ENCODE measurements at regions not wholly inside any gene's neighbourhood (a gene's known extent, or its start where the extent isn't known, plus 50 kb on each side); places are given as distances from the start of the nearest gene placed in this dataset.

DNA sequence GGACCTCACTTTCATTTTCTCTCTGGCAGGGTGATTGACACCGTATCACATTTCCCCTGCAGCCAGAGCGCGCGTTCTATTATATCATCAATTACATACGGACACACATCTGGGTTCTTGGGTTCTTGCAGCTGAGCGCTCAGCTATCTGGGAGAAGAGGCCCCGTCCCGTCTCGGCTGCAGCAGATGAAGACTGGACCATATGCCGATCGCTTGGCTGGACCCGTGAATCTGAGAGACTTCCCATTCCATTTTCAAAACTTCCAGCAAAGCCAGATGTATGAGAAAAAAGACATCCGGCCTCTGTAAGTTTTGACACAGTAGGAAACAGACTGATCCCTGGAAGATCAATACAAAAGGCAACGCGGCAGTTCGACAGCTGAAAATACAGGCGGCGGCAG lies 99.8 kb downstream of the JCAD start:
- DNase-seq (ENCODE audit: low read depth in 2 of 2) = no peak
- Histone ChIP-seq H3K4me1 (ENCODE audit: control insufficient read depth, extremely low read depth, insufficient read depth, low read length) (peaks cover 4% of the 10 kb centered on the region), H2AFZ (ENCODE audit: low read length) (no peak overlapping the region), H3K36me3 (ENCODE audit: control insufficient read depth, insufficient read depth, low read length) (no peaks in the 10 kb centered on the region), H3K9ac (ENCODE audit: insufficient read depth, low read length) (no peak overlapping the region), H3K9me3 (ENCODE audit: control insufficient read depth, insufficient read depth, low read depth, low read length) (no peaks in the 10 kb centered on the region), H3K4me3 (replicated peaks in 1 of 4; ENCODE audit: control extremely low read depth in 1 of 4, insufficient read depth in 1 of 4, low read depth in 3 of 4, low read length in 4 of 4) (no peak overlapping the region), H3K27me3 (ENCODE audit: control insufficient read depth, insufficient read depth, low read length) (no peaks in the 10 kb centered on the region), H3K27ac (ENCODE audit: insufficient read depth, low read length) (no peak overlapping the region), H4K20me1 (ENCODE audit: control insufficient read depth, extremely low read depth, insufficient read depth, low read length) (no peaks in the 10 kb centered on the region), H3K79me2 (ENCODE audit: control insufficient read depth, insufficient read depth, low read length) (no peaks in the 10 kb centered on the region), H3K4me2 (ENCODE audit: extremely low read depth, insufficient read depth, low read length) (peak overlapping the region; percentile 33)
- TF ChIP-seq EZH2 (IDR thresholded peaks at IDR 0.05; ENCODE audit: low read length, missing control alignments) = no peak
- TF ChIP-seq, protein P1, sequence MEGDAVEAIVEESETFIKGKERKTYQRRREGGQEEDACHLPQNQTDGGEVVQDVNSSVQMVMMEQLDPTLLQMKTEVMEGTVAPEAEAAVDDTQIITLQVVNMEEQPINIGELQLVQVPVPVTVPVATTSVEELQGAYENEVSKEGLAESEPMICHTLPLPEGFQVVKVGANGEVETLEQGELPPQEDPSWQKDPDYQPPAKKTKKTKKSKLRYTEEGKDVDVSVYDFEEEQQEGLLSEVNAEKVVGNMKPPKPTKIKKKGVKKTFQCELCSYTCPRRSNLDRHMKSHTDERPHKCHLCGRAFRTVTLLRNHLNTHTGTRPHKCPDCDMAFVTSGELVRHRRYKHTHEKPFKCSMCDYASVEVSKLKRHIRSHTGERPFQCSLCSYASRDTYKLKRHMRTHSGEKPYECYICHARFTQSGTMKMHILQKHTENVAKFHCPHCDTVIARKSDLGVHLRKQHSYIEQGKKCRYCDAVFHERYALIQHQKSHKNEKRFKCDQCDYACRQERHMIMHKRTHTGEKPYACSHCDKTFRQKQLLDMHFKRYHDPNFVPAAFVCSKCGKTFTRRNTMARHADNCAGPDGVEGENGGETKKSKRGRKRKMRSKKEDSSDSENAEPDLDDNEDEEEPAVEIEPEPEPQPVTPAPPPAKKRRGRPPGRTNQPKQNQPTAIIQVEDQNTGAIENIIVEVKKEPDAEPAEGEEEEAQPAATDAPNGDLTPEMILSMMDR (conservative IDR thresholded peaks at IDR 0.05 in 1 of 2, IDR thresholded peaks at IDR 0.05 in 1 of 2; ENCODE audit: low read depth in 1 of 2, low read length in 2 of 2) = no peak

DNA sequence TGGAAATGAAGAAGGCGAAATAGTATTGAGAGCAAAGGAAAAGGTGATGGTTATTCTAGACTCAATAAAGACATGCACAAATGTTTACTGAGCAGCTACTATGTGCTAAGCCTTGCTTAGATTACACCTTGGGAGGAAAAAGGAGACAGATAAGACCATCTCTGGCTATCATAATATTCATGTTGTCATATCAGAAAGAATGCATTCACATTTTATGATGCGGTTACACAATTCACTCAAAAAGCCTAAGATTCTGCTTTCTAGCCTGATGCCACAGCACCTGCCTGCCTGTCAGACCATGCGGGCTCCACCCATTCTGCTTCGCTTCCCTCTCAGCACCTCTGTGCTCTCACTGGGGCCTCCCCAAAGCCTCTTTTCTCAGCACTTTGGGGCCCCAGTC lies 100.9 kb downstream of the JCAD start:
- no peaks in the 10 kb centered on the region for H3K27me3 ChIP-seq (ENCODE audit: control insufficient read depth, insufficient read depth, low read length)
- H3K9me3 ChIP-seq (ENCODE audit: control insufficient read depth, insufficient read depth, low read depth, low read length) = no peaks in the 10 kb centered on the region
- H3K4me2 ChIP-seq (ENCODE audit: extremely low read depth, insufficient read depth, low read length) = no peak overlapping the region
- H3K79me2 ChIP-seq (ENCODE audit: control insufficient read depth, insufficient read depth, low read length) = no peaks in the 10 kb centered on the region
- no peaks in the 10 kb centered on the region for H4K20me1 ChIP-seq (ENCODE audit: control insufficient read depth, extremely low read depth, insufficient read depth, low read length)
- no peak overlapping the region for H3K4me3 ChIP-seq (replicated peaks in 1 of 4; ENCODE audit: control extremely low read depth in 1 of 4, insufficient read depth in 1 of 4, low read depth in 3 of 4, low read length in 4 of 4)
- no peak overlapping the region for H2AFZ ChIP-seq (ENCODE audit: low read length)
- H3K36me3 ChIP-seq (ENCODE audit: control insufficient read depth, insufficient read depth, low read length) = no peaks in the 10 kb centered on the region
- TF ChIP-seq, protein P1 (conservative IDR thresholded peaks at IDR 0.05 in 1 of 2, IDR thresholded peaks at IDR 0.05 in 1 of 2; ENCODE audit: low read depth in 1 of 2, low read length in 2 of 2) = no peak
- TF ChIP-seq EZH2 (IDR thresholded peaks at IDR 0.05; ENCODE audit: low read length, missing control alignments) = no peak
- H3K4me1 ChIP-seq (ENCODE audit: control insufficient read depth, extremely low read depth, insufficient read depth, low read length) = peaks cover 4% of the 10 kb centered on the region
- H3K27ac ChIP-seq (ENCODE audit: insufficient read depth, low read length) = no peak overlapping the region
- no peak for DNase-seq (ENCODE audit: low read depth in 2 of 2)
- no peak overlapping the region for H3K9ac ChIP-seq (ENCODE audit: insufficient read depth, low read length)

DNA sequence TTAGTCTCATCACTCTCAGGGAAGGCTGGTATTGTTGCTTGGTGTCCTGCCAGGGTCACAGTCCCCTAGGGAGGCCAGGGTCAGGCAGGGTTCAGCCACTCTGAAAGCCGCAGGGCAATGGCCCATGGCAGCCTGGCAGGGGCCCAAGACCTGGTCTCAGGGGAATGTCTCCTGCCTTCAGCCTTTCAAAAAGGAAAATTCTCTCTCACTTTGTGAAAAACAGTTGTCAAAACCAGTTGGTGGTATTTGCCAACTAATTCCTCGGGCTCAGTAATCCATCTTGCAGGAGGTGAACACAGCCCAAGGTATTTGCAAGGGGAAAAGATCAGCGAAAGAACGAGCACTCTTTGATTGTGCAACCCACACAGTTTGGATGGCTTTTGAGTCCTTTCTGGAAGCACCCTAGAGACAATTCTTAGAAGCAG lies 101.5 kb downstream of the JCAD start:
- Histone ChIP-seq H3K9me3 (ENCODE audit: control insufficient read depth, insufficient read depth, low read depth, low read length) (no peaks in the 10 kb centered on the region), H2AFZ (ENCODE audit: low read length) (no peak overlapping the region), H3K4me1 (ENCODE audit: control insufficient read depth, extremely low read depth, insufficient read depth, low read length) (peaks cover 4% of the 10 kb centered on the region), H4K20me1 (ENCODE audit: control insufficient read depth, extremely low read depth, insufficient read depth, low read length) (no peaks in the 10 kb centered on the region), H3K9ac (ENCODE audit: insufficient read depth, low read length) (no peak overlapping the region), H3K79me2 (ENCODE audit: control insufficient read depth, insufficient read depth, low read length) (no peaks in the 10 kb centered on the region), H3K27me3 (ENCODE audit: control insufficient read depth, insufficient read depth, low read length) (no peaks in the 10 kb centered on the region), H3K36me3 (ENCODE audit: control insufficient read depth, insufficient read depth, low read length) (no peaks in the 10 kb centered on the region), H3K4me3 (replicated peaks in 1 of 4; ENCODE audit: control extremely low read depth in 1 of 4, insufficient read depth in 1 of 4, low read depth in 3 of 4, low read length in 4 of 4) (no peak overlapping the region), H3K27ac (ENCODE audit: insufficient read depth, low read length) (no peak overlapping the region), H3K4me2 (ENCODE audit: extremely low read depth, insufficient read depth, low read length) (no peak overlapping the region)
- peak; percentile 31 to 84 for DNase-seq (ENCODE audit: low read depth in 2 of 2)
- TF ChIP-seq EZH2 (IDR thresholded peaks at IDR 0.05; ENCODE audit: low read length, missing control alignments) = no peak
- TF ChIP-seq, protein P1 (conservative IDR thresholded peaks at IDR 0.05 in 1 of 2, IDR thresholded peaks at IDR 0.05 in 1 of 2; ENCODE audit: low read depth in 1 of 2, low read length in 2 of 2) = no peak

All from fibroblast of lung (primary cell).